ENCODE measurements at regions not wholly inside any gene's neighbourhood (a gene's known extent, or its start where the extent isn't known, plus 50 kb on each side); places are given as distances from the start of the nearest gene placed in this dataset.

DNA sequence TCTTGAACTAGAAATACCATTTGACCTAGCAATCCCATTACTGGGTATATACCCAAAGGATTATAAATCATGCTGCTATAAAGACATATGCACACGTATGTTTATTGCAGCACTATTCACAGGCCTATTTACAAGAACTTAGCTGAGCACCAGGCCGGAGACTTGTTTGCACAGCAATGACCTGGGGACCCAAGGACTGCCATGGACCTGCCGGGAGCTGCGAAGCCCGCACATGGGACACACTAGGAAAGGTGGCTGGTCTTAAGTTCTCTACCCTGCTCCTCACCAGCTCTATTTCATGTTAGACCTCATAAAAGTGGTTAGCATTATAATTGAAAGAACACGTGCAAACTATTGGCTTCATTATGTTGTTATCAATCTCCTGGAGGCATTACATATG is 70.4 kb upstream of the CST7 start:
- Histone ChIP-seq H3K27me3 (no peaks in the 10 kb centered on the region), H3K27ac (no peak overlapping the region), H3K4me3 (no peak overlapping the region), H3K36me3 (no peaks in the 10 kb centered on the region), H3K4me1 (ENCODE audit: low read depth) (no peaks in the 10 kb centered on the region), H3K9me3 (ENCODE audit: low read depth) (no peaks in the 10 kb centered on the region)
- TF ChIP-seq CTCF (IDR thresholded peaks at IDR 0.05; ENCODE audit: low read depth, low read length), result no peak
- no peak for DNase-seq (ENCODE audit: low read depth in 1 of 2, low spot score in 1 of 2)

DNA sequence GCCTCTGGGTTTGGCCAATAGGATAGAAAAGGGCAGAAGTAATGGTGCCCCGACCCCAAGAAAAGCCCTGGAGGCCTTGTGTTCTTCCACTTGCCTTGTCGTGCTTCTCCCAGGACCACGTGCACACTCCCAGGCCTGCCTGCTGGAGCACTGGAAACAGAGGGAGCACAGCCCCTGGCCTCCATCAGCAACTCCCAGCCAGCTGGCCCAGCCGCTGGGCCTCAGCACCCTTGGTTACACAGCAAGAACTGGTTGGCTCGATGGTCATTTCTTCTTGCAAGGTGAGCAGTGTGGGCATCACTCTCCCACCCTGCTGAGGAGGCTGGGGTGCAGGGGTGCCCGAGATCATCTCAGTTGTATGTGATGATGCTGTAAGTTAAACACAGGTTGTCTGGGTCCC is 69.2 kb upstream of the CST7 start:
- TF ChIP-seq CTCF (IDR thresholded peaks at IDR 0.05; ENCODE audit: low read depth, low read length), result no peak
- no peaks in the 10 kb centered on the region for H3K27me3 ChIP-seq
- no peaks in the 10 kb centered on the region for H3K9me3 ChIP-seq (ENCODE audit: low read depth)
- no peak overlapping the region for H3K4me3 ChIP-seq
- H3K36me3 ChIP-seq, result no peaks in the 10 kb centered on the region
- no peak overlapping the region for H3K27ac ChIP-seq
- no peak for DNase-seq (ENCODE audit: low read depth in 1 of 2, low spot score in 1 of 2)
- no peaks in the 10 kb centered on the region for H3K4me1 ChIP-seq (ENCODE audit: low read depth)

GRCh38 chr20:24880356-24880755 is 68.7 kb upstream of the CST7 start:
- Histone ChIP-seq H3K27ac (no peak overlapping the region), H3K27me3 (no peaks in the 10 kb centered on the region), H3K4me3 (no peak overlapping the region), H3K4me1 (ENCODE audit: low read depth) (no peaks in the 10 kb centered on the region), H3K36me3 (no peaks in the 10 kb centered on the region), H3K9me3 (ENCODE audit: low read depth) (no peaks in the 10 kb centered on the region)
- DNase-seq (ENCODE audit: low read depth in 1 of 2, low spot score in 1 of 2), result no peak
- no peak for TF ChIP-seq CTCF (IDR thresholded peaks at IDR 0.05; ENCODE audit: low read depth, low read length)

DNA sequence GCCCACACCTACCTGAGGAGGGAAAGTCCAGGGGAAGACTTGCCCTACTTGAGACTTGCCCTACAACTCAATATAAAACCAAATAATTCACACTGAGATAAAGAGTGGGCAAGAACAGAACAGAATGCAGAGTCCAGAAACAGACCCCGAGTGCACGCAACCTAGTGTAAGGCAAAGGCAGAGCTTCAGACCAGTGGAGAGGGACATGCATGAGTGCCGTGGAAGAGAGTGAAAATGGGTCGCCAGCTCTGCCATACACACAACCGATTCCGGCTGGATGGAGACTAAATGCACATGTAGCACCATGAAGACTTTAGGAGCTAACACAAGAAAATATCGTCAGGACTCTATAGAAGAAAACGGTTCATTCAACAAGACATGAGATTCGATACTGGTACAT is 58.8 kb upstream of the CST7 start:
- Histone ChIP-seq H3K27ac (no peak overlapping the region), H3K36me3 (no peaks in the 10 kb centered on the region), H3K27me3 (no peaks in the 10 kb centered on the region), H3K4me1 (ENCODE audit: low read depth) (no peaks in the 10 kb centered on the region), H3K4me3 (no peak overlapping the region), H3K9me3 (ENCODE audit: low read depth) (no peaks in the 10 kb centered on the region)
- TF ChIP-seq CTCF (IDR thresholded peaks at IDR 0.05; ENCODE audit: low read depth, low read length), result no peak
- no peak for DNase-seq (ENCODE audit: low read depth in 1 of 2, low spot score in 1 of 2)

- Histone ChIP-seq H3K27ac (no peak overlapping the region), H3K36me3 (no peaks in the 10 kb centered on the region), H3K9me3 (ENCODE audit: low read depth) (no peaks in the 10 kb centered on the region), H3K27me3 (no peaks in the 10 kb centered on the region), H3K4me1 (ENCODE audit: low read depth) (no peaks in the 10 kb centered on the region), H3K4me3 (no peak overlapping the region)
- TF ChIP-seq CTCF (IDR thresholded peaks at IDR 0.05; ENCODE audit: low read depth, low read length), result no peak
- DNase-seq (ENCODE audit: low read depth in 1 of 2, low spot score in 1 of 2), result no peak
These were observed 57.3 kb upstream of the CST7 start for GRCh38 chr20:24891546-24892393.
